HG03439 (cell line): ENCODE measurements at regions not wholly inside any gene's neighbourhood (a gene's known extent, or its start where the extent isn't known, plus 50 kb on each side); places are given as distances from the start of the nearest gene placed in this dataset.

Source experiments
- ATAC-seq: cut with Tn5 transposase; IDR thresholded peaks from one replicate; pipeline ENCODE4 v1.9.1; 2021; ENCODE audit warnings: mild to moderate bottlenecking, moderate library complexity; ENCODE audit not compliant: unreplicated experiment

DNA sequence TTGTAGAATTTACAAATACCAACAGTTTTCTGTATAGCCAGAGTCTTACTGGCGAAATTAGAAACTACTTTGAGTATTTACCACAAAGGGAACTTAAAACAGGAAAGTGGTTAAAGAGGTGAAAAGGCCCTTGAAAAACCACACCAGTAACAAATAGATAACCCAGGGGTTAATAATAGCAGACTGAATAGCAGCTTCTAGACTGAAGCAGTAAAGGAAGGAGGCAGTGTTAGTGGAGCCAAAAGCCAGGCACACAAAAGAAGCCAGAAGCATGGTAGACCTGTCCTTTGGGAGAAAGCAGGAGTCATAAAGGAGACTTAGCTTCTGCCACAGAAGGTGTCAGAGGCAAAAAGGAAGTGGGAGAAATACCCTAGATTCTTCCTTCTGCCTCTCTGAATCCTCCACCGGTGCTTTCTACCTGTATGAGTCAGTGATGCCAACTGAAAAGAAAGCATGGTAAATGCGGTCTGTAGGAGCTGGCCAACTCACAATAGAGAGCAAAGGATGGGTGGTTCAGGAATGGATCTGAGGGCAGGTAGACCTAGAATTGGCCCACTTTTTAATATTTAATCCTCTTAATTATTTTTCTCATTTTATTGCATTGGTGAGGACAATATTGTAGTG, 97.3 kb downstream of the ARL6IP6 start:
- ATAC-seq: no peak

DNA sequence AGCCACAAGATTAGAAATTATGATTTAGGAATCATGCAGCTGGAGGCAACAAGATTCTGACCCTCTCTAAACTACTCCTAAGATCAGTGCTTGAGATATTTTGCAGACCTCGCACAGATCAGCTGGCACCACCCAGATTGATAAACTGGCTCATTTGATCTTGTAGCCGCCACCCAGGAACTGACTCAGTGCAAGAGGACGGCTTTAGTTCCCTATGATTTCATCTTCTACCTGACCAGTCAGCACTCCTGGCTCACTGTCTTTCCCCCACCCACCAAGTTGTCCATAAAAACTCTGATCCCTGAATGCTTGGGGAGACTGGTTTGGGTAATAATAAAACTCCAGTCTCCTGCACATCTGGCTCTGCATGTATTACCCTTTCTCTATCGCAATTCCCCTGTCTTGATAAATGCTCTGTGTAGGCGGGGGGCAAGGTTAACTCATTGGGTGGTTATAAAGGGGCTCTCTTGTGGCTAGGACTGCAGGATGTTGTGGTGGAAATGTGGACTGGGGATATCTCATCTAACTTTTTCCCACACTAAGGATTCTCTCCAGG, 96.1 kb downstream of the ARL6IP6 start:
- ATAC-seq: no peak

DNA sequence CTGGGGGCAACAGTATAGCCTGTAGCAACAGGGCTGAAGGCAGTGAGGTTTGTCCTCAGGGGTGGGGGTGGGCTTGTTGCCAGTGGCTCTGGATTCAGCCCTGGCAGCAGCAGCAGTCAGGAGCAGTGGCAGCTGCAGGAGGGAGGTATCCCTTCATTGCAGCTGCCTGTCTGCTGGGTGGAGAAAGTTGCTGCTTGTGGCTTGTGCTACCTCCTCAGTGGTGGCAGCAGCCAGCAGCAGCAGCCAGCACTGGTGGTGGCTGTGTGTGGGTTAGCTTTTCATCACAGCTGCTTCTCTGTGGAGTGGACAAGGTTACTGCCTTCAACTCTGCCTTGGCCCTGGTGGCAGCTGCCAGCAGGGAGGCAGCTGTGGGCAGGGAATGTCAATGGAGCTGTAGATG, 94.9 kb downstream of the ARL6IP6 start:
- ATAC-seq: no peak
